ENCODE measurements at regions not wholly inside any gene's neighbourhood (a gene's known extent, or its start where the extent isn't known, plus 50 kb on each side); places are given as distances from the start of the nearest gene placed in this dataset.

GRCh38 chr3:116767726-116768125 lies 58.1 kb downstream of the TUSC7 start:
- Histone ChIP-seq H3K27ac (ENCODE audit: low read depth, low read length) (no peak overlapping the region), H3K79me1 (ENCODE audit: low read depth, low read length) (no peaks in the 10 kb centered on the region), H4K20me1 (replicated peaks in 1 of 2; ENCODE audit: control insufficient read depth in 1 of 2, insufficient read depth in 2 of 2, low read length in 2 of 2) (no peaks in the 10 kb centered on the region), H3K56ac (replicated peaks; ENCODE audit: insufficient read length, low read depth, low read length) (no peak overlapping the region), H3K9me3 (ENCODE audit: insufficient read depth in 2 of 2, low read depth in 1 of 2, low read length in 1 of 2) (no peaks in the 10 kb centered on the region), H3K79me2 (ENCODE audit: control insufficient read depth in 1 of 2, insufficient read depth in 2 of 2, low read length in 2 of 2) (no peaks in the 10 kb centered on the region), H3K23me2 (ENCODE audit: low read depth, low read length) (no peaks in the 10 kb centered on the region), H3K18ac (ENCODE audit: extremely low read depth, low read length) (no peak overlapping the region), H3K4ac (replicated peaks; ENCODE audit: insufficient read length, low read depth, low read length) (no peak overlapping the region), H2AK5ac (ENCODE audit: low read depth, low read length) (no peak overlapping the region), H2BK120ac (replicated peaks; ENCODE audit: low read depth, low read length) (no peak overlapping the region), H3K14ac (ENCODE audit: insufficient read length) (no peak overlapping the region), H4K5ac (ENCODE audit: insufficient read length, low read depth, low read length) (no peak overlapping the region), H2BK12ac (ENCODE audit: low read depth, low read length) (no peak overlapping the region), H2BK20ac (ENCODE audit: low read length) (no peak overlapping the region), H4K8ac (ENCODE audit: extremely low read depth, insufficient read depth, low read length) (no peak overlapping the region), H3K27me3 (replicated peaks in 1 of 4; ENCODE audit: control insufficient read depth in 3 of 4, extremely low read depth in 1 of 4, insufficient read depth in 3 of 4, low read length in 3 of 4) (no peaks in the 10 kb centered on the region), H2BK5ac (ENCODE audit: low read depth, low read length) (no peak overlapping the region), H2AFZ (ENCODE audit: low read length) (no peak overlapping the region), H3K23ac (ENCODE audit: insufficient read length) (no peak overlapping the region), H3K4me3 (ENCODE audit: extremely low read depth in 1 of 4, insufficient read depth in 2 of 4, low read depth in 3 of 4, low read length in 4 of 4) (no peak overlapping the region), H3K9ac (replicated peaks in 1 of 4; ENCODE audit: extremely low read depth in 1 of 4, low read depth in 3 of 4, low read length in 3 of 4) (no peak overlapping the region), H2BK15ac (ENCODE audit: low read length) (no peak overlapping the region), H3K4me1 (replicated peaks in 1 of 4; ENCODE audit: control insufficient read depth in 3 of 4, insufficient read depth in 4 of 4, low read length in 3 of 4) (no peaks in the 10 kb centered on the region), H3K4me2 (ENCODE audit: insufficient read depth in 1 of 2, low read depth in 2 of 2, low read length in 2 of 2) (no peak overlapping the region), H4K91ac (replicated peaks; ENCODE audit: insufficient read length, low read length) (no peak overlapping the region), H3K36me3 (ENCODE audit: control insufficient read depth in 2 of 4, insufficient read depth in 4 of 4, low read length in 3 of 4) (no peaks in the 10 kb centered on the region)
- ChIA-PET POLR2A (ENCODE audit: partially characterized antibody) (no interaction called here), CTCF (ENCODE audit: partially characterized antibody) (interaction anchor here (0.9 to 2.3 kb wide), 6 partner anchors 8 to 246 kb away, joined by 3 to 16 read pairs (median 4); no protein-coding TSS in a partner anchor)
- FAIRE-seq: no peak
- no peak for TF ChIP-seq CHD2 (IDR thresholded peaks at IDR 0.05; ENCODE audit: low read length)
- no peak for TF ChIP-seq NRF1 (IDR thresholded peaks at IDR 0.05; ENCODE audit: low read depth, low read length)
- TF ChIP-seq ZNF274 (IDR thresholded peaks at IDR 0.05; ENCODE audit: borderline replicate concordance, extremely low read depth, low read length): no peak
- no peak for TF ChIP-seq CTBP2 (IDR thresholded peaks at IDR 0.05; ENCODE audit: borderline replicate concordance, insufficient read depth, insufficient read length, low read length)
- WGBS, 2 experiments (ENCODE audit: extremely low coverage in 1 of 2, insufficient coverage in 1 of 2, insufficient read length in 1 of 2, insufficient replicate concordance in 2 of 2, low coverage in 1 of 2, low lambda C conversion rate in 2 of 2, missing lambda C conversion rate in 1 of 2): 91% methylated on average over 1 of the region's 1 CpG; no CpG with 5 or more reads in 1 of the 2 experiments
- no peak for DNase-seq (ENCODE audit: low read depth in 1 of 2, low spot score in 2 of 2)
